ENCODE measurements at regions not wholly inside any gene's neighbourhood (a gene's known extent, or its start where the extent isn't known, plus 50 kb on each side); places are given as distances from the start of the nearest gene placed in this dataset.

- no peak for TF ChIP-seq GATA3 (IDR thresholded peaks at IDR 0.05; ENCODE audit: low read depth, low read length)
- TF ChIP-seq GATA2 (IDR thresholded peaks at IDR 0.05; ENCODE audit: low read depth, low read length), result no peak
These were observed 58.9 kb upstream of the ANKH start for GRCh38 chr5:14930486-14930885.

GRCh38 chr5:14929293-14930065 is 57.9 kb upstream of the ANKH start:
- TF ChIP-seq GATA2 (IDR thresholded peaks at IDR 0.05; ENCODE audit: low read depth, low read length) (no peak), GATA3 (IDR thresholded peaks at IDR 0.05; ENCODE audit: low read depth, low read length) (no peak)

- TF ChIP-seq GATA2 (IDR thresholded peaks at IDR 0.05; ENCODE audit: low read depth, low read length) (no peak), GATA3 (IDR thresholded peaks at IDR 0.05; ENCODE audit: low read depth, low read length) (no peak)
These were observed 57.1 kb upstream of the ANKH start for GRCh38 chr5:14928661-14929060.

GRCh38 chr5:14925326-14925725 is 53.7 kb upstream of the ANKH start:
- TF ChIP-seq GATA2 (IDR thresholded peaks at IDR 0.05; ENCODE audit: low read depth, low read length), result no peak
- TF ChIP-seq GATA3 (IDR thresholded peaks at IDR 0.05; ENCODE audit: low read depth, low read length), result no peak

GRCh38 chr5:14922456-14922855 is 50.9 kb upstream of the ANKH start:
- TF ChIP-seq GATA2 (IDR thresholded peaks at IDR 0.05; ENCODE audit: low read depth, low read length), result no peak
- no peak for TF ChIP-seq GATA3 (IDR thresholded peaks at IDR 0.05; ENCODE audit: low read depth, low read length)
